CD4-positive, alpha-beta T cell treated with Interleukin-4 for 1 hour (primary cell): ENCODE measurements at regions not wholly inside any gene's neighbourhood (a gene's known extent, or its start where the extent isn't known, plus 50 kb on each side); places are given as distances from the start of the nearest gene placed in this dataset.
"Not testable (repeated sequence)": the region's sequence is repeated elsewhere in the genome, so short reads cannot be mapped to it uniquely, and the experiment has no call there.

ENCODE experiments used
- DNase-seq, 2 donors: peaks; one replicate each; pipeline ENCODE4 v3.0.0-alpha.2; 2020 to 2022

DNA sequence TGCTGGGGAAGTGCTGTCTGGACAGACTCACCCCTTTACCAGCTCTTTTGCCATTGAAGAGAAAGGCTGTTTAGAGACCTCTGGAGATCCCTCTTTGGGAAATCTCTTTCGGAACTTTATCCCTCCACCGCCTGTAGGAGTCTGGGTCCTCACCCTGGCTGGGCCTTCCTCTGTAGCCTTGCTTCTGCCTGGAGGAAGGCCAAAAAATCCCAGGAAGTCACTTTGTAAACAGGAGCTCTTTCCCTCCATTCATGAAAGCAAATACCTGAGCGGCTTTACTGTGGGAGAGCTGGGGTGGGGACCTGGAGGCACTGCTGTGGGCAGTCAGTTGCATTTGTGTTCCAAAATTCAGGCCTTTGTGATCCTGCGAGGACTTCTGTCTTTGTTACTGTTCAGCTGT is 126.2 kb downstream of the KLF6 start:
- DNase-seq: no peak

DNA sequence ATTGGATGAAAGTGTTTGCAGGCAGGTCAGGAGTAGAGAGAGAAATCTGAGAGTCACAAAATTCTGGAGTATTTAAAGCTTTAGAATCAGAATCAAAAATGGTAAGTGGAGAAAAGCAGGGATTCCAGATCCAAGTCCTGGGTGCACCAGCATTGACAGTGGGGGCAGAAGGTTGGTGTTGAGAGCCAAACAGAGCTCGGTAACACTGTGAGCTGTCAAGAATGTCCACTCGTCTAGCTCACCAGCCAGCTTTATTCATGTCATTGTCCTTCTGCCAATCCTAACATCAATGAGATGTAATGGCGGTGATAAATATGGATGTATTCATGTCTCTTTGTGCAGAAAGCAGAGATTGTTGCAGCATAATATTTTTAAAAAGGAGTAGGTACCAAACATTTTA is 128.8 kb downstream of the KLF6 start:
- DNase-seq: no peak

DNA sequence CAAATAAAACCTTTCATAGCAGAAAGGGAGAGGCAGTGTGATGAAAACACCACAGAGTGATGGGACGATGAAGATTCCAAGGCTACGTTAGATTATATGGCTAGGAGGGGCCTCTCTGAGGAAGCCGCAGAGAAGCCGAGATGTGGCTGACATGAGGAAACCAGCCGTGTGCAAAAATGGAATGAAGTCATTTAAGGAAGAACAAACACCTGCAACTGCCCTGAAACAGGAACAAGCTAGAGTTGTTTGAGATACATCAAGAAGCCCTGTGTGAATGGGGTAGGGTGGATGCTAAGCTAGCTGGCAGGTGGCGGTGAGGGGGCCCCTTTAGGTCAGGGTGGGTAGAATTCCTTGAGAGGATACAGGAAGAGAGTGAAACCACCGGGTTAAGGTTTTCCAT is 129.5 kb downstream of the KLF6 start:
- peak in 1 of 2 donors; percentile 25 for DNase-seq

DNA sequence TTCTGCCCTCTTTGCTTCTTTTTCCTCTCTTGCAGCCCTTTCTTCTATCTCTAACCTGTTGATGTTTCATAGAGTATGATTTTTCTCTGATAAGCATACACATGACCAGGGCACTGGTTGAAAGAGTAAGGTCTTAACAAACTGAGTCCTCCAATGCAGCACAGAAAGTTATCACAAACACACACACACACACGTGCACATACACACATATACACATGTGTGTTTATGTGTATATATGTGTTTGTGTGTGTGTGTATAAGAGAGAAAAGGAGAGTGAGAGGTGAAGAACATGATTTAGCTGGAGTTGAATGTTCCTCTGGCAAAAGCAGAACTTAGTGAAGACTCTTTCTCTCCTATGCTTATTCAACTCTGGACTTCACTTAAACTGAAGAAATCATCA is 130.0 kb downstream of the KLF6 start:
- no peak for DNase-seq

DNA sequence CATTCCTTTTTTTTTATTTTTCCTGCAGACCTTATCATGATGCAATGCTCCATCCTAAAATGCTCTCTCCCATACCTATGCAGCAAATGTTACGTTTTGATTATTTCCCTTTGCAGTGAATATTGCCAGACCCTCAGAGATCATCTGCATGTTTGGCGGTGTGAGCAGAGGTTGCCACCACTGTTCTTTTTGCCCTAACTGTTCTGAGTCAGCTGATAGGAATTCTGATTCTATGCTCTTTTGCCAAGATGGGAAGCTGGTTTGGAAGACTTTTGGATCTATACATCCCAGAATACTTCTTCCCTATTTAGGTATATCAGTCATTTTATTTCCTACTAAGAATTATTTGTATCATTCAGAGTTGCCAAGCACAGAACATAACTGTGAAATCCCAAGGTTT is 130.5 kb downstream of the KLF6 start:
- DNase-seq: no peak

DNA sequence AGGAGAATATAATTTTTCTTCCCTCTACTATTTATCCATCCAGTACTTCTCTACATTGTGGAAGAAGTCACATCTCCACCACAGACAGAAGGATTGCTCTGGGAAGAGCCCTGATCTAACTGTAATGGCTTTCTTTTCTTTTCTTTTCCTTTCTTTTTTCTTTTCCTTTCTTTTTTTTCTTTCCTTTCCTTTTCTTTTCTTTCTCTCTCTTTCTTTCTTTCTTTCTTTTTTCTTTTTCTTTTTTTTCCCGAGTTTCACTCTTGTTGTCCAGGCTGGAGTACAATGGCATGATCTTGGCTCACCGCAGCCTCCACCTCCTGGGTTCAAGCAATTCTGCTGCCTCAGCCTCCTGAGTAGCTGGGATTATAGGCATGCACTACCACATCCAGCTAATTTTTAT is 131.7 kb downstream of the KLF6 start:
- DNase-seq: not testable (repeated sequence)

DNA sequence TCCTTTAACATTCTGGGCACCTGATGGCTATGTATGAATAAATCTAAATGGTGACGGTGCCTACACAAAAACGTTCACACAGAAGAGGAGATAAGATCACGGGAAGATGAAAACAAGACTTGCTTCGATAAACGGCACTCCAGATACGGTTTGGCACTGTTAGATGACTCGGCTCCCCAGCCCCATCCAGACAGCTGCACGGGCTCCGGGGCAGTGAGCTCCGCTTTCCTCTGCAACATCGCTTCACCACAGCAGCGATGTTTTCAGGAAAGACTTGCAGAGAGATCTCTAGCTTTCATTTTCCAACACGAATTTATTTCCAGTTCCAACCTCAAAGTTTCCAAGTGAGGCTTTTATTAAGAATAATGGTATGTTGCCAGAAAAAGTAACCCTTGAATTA is 132.1 kb downstream of the KLF6 start:
- no peak for DNase-seq

DNA sequence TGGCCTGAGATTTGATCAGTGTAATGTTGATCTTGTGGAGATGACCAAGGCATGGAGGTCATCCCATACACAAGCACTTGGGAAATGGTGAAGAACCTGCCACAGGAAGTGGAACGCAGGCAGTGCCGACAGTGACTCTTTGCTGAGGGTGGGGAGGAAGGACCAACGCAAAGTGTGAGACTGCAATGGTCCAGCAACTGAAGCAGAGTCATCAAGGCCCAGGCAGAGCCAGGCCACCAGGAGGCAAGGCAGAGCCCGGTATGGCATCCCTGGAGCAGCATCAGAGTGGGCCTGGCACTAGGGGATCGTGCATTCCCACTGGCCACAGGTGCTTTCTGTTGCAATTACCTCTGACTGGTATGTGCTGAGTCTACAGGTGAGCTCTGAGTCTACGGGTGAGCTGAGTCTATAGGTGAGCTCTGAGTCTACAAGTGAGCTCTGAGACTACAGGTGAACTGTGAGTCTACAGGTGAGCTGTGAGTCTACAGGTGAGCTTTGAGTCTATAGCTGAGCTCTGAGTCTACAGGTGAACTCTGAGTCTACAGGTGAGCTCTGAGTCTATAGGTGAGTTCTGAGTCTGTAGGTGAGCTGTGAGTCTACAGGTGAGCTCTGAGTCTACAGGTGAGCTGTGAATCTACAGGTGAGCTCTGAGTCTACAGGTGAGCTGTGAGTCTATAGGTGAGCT is 132.9 kb downstream of the KLF6 start:
- no peak for DNase-seq

DNA sequence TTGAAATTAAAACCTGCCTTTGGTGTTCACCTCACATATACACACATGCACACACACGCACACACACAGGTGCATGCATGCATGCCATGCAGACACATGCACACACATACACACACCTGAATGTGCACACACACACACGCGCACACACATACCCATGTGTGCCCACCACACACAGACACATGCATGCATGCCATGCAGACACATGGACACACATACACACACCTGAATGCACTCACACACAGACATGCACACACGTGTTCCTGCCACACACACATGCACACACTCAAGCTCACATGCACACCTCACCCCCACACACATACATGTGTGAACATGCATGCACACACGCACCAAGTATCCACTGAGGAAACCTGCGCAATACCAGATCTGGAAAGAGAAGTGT is 136.4 kb downstream of the KLF6 start:
- no peak for DNase-seq

DNA sequence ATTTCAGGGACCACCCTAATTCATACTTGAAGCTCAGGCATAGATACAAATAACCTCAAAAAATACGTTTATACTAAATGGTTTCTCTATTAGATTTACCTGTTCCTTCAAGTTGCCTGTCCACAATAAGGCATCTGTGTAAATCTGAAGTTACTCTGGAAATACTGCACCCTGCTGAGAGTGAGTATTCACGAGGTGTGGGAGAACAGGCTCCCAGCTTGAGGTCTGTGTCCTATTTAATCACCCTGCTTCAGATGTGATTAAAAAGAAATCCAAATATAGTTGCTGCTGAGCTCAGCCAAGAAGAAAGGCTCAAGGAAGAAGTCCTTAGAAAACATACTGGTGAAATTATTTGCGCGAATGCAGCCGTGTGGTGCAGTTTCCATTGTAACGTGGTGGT is 136.8 kb downstream of the KLF6 start:
- DNase-seq: no peak

DNA sequence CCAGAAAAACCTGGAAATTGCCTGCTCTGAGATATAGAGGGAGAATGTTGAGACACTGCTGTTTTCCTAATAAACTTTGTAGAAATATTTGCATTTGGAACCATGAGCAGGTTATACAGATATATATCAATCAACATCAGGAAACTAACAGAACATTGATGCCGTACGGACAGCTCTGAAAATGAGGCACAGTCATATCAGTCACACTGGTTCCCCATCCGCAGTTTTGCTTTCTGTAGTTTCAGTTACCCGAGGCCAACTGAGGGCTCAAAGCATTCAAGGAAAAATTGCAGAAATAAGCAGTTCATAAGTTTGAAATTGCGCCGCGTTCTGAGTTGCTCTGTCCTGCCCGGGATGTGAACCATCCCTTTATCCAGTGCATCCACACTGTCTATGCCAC is 137.9 kb downstream of the KLF6 start:
- DNase-seq: no peak

DNA sequence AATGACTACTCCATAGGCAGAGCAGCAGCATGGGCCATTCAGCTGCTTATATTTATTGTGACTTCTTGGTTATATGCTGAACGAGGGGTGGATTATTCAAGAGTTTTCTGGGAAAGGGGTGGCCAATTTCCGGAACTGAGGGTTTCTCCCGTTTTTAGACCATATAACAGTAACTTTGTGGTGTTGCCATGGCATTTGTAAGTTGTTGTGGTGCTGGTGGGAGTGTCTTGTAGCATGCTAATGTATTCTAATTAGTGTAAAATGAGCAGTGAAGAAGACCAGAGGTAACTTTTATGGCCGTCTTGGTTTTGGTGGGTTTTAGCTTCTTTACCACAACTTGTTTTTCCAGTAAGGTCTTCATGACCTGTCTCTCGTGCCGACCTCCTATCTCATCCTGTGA is 139.6 kb downstream of the KLF6 start:
- no peak for DNase-seq

DNA sequence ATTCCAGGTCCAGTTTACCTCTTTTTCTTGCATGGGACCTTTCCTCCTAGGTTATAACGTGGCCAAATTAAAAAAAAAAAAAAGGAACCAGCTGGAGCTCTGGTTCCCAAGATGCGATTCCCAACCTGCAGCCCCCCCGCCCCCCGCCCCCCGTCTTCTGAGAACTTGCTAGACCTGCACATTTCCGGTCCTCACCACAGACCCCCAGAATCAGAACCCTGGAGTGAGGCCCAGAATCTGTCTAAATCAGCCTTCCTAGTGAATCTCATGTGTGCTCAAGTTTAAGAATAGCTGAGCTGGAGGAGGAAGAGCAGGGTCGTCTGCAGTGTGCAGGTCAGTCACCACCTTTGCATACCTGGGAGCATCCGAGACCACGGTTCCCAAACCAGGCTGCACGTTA is 144.2 kb downstream of the KLF6 start:
- DNase-seq: no peak

DNA sequence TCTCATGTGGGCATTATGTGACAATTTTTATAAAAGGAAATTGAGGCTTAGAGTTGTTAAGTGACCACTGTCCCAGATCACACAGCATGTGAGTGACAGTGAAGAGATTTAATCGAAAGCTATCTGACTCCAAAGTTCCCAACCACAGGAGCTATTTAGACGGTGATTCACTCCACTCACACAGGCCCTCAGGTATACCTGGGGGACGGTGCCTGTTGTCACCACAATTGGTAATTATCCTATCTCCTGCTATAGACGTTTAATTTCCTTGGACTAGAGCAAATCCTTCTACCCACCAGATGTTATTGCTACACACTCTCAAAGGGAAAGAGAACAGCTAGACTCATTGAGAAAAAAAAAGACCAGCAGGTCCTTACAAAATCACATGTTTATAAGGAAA is 145.5 kb downstream of the KLF6 start:
- DNase-seq: no peak

DNA sequence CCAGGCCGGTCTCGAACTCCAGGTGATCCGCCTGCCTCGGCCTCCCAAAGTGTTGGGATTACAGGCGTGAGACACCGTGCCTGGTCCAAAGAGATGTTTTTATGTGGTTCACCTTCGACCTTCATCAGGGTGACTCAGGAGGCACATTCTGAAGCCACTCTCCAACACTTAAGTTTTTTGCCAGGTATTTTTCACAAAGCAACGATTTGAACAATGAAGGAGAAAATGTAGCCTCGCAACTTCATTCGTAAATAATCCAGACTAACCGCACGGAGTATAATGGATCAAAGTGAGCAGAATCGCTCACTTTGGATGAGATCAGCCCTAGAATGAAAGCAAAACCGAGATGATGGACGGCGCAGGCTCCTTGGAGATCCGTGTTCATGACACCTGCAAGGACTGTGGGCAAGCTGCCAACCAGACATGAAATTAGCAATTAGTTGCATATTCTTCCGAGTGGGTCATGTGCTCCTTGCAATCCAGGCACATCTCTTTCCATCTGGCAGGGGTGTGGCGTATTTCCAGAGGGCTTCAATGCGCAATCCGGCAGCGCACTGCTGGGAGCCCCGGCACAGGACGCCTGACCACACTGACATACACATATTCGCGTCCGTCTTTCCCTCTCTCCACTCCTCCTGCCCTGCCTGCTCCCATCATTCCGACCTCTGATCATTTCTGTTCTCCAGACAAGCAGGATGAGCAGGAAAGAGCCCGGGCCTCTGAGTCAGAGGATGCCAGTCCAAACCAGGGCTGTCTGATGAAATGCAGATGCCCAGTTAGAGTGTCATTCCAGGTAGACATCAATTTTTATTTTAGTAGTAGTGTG is 148.4 kb downstream of the KLF6 start:
- DNase-seq: no peak

DNA sequence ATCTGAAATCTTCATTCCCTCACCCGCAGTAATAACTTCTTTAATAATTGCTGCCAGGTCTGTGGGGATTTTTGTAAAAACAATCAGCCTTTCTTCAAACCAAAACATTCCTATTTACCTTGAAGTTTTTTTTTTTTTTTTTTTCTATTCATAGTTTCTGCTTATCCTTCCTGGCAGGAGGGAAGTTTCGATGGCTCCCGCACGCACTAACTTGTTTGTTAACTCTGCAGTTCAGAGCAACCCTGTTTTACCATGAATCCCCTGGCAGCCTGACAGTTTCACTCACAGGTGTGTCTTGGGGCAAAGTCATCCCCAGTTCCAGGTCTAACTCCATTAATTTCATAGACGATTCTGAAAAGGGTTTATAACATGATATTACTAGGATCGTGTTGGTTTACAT is 149.3 kb downstream of the KLF6 start:
- no peak for DNase-seq

DNA sequence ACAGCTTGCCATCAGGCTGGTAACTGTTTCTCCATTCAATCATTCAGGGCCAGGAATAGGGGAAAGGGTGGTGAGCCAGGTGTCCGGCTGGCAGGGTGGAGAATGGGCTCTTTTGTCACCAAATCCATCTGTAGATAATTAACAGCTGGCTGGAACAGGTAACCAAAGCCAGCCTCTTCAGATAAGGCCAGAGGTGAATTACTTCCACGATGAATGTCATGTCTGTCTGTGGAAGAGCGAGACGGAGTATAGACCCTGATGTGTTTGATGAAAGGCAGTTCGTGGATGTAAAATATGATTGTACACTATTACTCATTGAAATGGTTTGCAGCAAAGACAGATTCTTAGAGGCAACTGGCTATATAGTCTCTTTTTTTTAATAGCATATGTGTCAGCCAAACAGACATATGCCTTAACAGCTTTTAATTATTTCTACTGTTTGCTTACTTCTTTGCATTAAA is 149.8 kb downstream of the KLF6 start:
- no peak for DNase-seq

DNA sequence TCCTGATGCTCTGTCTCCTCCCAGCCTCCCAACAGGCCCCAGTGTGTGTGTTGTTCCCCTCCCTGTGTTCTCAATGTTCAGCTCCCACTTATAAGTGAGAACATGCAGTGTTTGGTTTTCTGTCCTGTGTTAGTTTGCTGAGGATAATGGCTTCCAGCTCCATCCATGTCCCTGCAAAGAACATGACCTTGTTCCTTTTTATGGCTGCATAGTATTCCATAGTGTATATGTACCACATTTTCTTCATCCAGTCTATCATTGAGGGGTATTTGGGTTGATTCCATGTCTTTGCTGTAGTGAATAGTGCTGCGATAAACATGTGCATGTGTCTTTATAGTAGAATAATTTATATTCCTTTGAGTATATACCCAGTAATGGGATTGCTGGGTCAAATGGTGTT is 150.4 kb downstream of the KLF6 start:
- DNase-seq: not testable (repeated sequence)

DNA sequence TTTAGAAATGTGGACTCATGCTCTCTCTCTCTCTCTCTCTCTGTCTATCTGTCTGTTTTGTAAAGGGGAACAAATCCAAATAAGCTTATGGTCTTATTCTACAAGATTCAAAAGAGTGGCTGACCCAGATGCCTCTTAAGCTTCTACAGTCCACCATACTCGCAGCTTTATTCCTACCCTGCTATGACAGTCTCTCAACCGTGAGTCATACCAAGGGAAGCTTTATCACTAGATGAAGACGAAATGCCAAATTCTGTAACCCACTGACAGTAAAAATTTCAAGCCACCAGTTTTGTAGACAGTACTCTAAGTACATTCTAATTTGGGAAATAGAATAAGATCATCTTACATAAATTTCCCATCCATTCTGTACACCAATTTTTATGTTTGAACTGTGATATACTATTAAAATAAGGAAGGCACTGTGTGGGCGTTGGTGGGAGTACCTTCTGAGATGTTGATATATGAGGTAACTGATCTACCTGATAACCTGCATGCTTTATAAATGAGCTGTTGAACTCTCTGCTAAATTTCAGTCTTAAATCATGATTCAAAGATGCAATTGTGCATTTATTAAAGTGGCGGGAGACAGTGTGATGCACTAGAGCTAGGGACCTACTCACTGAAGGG is 153.2 kb downstream of the KLF6 start:
- no peak for DNase-seq

DNA sequence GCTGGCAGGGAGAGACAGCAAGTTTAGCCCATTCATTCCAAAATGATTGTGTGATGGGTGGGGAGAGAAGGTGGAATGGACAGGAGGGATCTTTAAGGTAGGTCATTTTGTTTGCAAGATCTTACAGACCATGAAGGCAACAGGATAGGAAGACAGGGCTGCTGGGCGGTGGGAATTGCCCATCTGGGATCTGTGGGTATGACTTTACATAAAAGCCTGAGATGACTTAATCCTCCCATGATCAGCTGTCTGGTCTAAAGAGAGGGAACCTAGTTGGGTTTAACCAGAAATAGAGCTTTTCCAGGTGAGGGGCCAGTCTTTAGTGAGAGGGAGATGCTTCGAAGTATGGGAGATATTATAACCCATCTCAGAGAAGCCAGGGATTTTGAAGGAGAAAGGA is 153.7 kb downstream of the KLF6 start:
- DNase-seq: no peak

DNA sequence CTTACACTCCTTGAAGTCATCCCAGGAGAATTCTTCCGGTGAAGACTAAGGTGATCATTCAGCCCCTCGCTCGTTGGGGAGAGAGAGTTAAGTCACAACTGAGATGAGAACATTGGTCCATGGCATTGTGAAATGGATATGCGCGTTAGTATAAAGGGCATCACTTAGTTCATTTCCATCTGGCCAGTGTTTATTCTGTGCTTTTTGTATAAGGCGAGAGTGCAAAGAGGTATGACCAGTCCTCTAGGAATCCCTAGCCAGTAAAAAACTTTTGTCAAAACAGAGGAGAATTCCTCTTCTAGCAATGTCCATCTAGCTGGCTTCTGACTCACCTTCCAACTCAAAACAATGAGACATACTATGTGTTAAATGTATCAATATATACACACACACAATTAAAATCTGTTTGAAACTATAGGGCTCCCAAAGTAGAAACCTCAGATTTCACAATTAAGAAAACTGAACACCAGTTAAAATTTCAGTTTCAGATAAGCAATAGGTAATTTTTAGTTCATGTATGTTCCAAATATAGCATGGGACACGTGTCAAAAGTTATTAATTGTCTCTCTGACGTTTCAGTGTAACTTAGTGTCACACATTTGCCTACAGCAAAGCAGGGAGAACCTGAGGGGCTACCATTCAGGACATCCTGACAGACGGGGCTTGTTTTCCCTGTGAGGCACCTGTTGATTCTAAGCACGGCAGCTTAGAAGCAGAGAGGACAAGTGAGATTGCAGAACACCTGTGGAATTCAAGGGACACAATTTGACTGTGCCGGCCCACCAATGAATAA is 158.9 kb downstream of the KLF6 start:
- no peak for DNase-seq

DNA sequence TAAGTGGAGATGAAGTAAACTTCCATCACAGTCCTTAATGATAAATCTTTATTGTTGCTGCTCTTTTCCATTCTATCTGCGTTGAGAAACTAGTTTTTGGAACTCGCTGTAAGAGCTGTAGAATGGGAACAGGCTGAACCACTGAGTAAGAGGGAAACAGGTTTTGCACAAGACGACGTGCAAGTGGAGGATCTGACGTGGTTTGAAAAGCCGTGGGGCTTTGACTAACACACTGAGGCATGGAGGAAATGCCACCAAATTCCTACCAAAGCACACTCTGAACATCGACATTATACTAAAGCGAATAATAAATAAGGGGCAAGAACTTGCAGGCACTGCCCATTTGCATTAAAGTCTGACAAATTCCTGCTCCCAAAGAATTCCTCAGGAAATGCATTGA is 160.6 kb downstream of the KLF6 start:
- DNase-seq: no peak

DNA sequence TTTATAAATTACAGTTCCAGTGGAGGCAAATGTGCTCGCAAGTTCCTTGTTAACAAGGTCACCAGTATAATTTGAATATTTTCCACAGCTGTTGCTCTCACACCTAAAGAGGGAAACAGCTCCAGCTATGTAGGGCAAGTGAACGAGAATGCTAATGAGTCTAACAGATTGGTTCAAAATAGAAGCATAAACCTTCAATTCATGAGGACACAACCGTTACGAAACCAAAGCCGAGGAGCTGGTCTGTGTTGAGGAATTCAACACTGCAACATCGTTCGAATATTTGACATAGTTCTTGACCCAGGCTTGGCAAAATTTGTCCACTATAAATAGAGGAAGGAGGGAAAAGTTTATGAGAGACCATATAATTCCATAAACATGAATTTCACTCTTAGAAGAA is 161.3 kb downstream of the KLF6 start:
- no peak for DNase-seq
